ENCODE measurements at regions not wholly inside any gene's neighbourhood (a gene's known extent, or its start where the extent isn't known, plus 50 kb on each side); places are given as distances from the start of the nearest gene placed in this dataset.
"Not testable (repeated sequence)": the region's sequence is repeated elsewhere in the genome, so short reads cannot be mapped to it uniquely, and the experiment has no call there.

GRCh38 chr16:64094992-64095634 lies 1026.8 kb downstream of the CDH11 start:
- no peak for DNase-seq

GRCh38 chr16:64094181-64094965 lies 1027.5 kb downstream of the CDH11 start:
- no peak for DNase-seq

- DNase-seq = no peak
These were observed 1029.6 kb downstream of the CDH11 start for GRCh38 chr16:64092271-64092670.

- no peak for DNase-seq
These were observed 1031.5 kb downstream of the CDH11 start for GRCh38 chr16:64090327-64090726.

GRCh38 chr16:64089697-64090096 lies 1032.2 kb downstream of the CDH11 start:
- no peak for DNase-seq

- DNase-seq = no peak
These were observed 1033.0 kb downstream of the CDH11 start for GRCh38 chr16:64088838-64089237.

GRCh38 chr16:64085296-64085695 lies 1036.6 kb downstream of the CDH11 start:
- DNase-seq = no peak

- DNase-seq = no peak
These were observed 1037.2 kb downstream of the CDH11 start for GRCh38 chr16:64084706-64085105.

GRCh38 chr16:64083428-64084129 lies 1038.3 kb downstream of the CDH11 start:
- no peak for DNase-seq

GRCh38 chr16:64077242-64077641 lies 1044.6 kb downstream of the CDH11 start:
- no peak for DNase-seq

GRCh38 chr16:64074706-64075105 lies 1047.2 kb downstream of the CDH11 start:
- no peak for DNase-seq

- DNase-seq = not testable (repeated sequence)
These were observed 1049.6 kb downstream of the CDH11 start for GRCh38 chr16:64072131-64072730.

GRCh38 chr16:64065523-64065922 lies 1056.3 kb downstream of the CDH11 start:
- no peak for DNase-seq

GRCh38 chr16:64061621-64062020 lies 1060.2 kb downstream of the CDH11 start:
- no peak for DNase-seq

GRCh38 chr16:64060631-64061030 lies 1061.2 kb downstream of the CDH11 start:
- DNase-seq = no peak

- DNase-seq = no peak
These were observed 1063.2 kb downstream of the CDH11 start for GRCh38 chr16:64058685-64059084.

GRCh38 chr16:64051824-64052223 lies 1070.0 kb downstream of the CDH11 start:
- DNase-seq = no peak

GRCh38 chr16:64047878-64048277 lies 1074.0 kb downstream of the CDH11 start:
- no peak for DNase-seq

GRCh38 chr16:64047207-64047606 lies 1074.7 kb downstream of the CDH11 start:
- no peak for DNase-seq

GRCh38 chr16:64035337-64035736 lies 1086.5 kb downstream of the CDH11 start:
- DNase-seq = no peak

- DNase-seq = no peak
These were observed 1102.5 kb downstream of the CDH11 start for GRCh38 chr16:64019339-64019738.

- DNase-seq = no peak
These were observed 1104.1 kb downstream of the CDH11 start for GRCh38 chr16:64017796-64018195.

- no peak for DNase-seq
These were observed 1108.0 kb downstream of the CDH11 start for GRCh38 chr16:64013856-64014255.
